Uterus (tissue), 2 donors: ENCODE measurements at regions not wholly inside any gene's neighbourhood (a gene's known extent, or its start where the extent isn't known, plus 50 kb on each side); places are given as distances from the start of the nearest gene placed in this dataset.
A peak's percentile ranks its signal among the peaks of the same experiment; 100 is the strongest.
"Not testable (repeated sequence)": the region's sequence is repeated elsewhere in the genome, so short reads cannot be mapped to it uniquely, and the experiment has no call there.

Source experiments
- CTCF ChIP-seq, 4 experiments: fragments of 200-600 bp in 2 of 4; fragments of 450-650 bp in 2 of 4; sonication (generic) in 2 of 4; IDR thresholded peaks; one replicate each; pipeline ENCODE4 v1.5.1; 2016 to 2019; ENCODE audit warnings: antibody characterized with exemption in 4 of 4, mild to moderate bottlenecking in 2 of 4, moderate library complexity in 1 of 4
- POLR2A ChIP-seq, 2 donors: fragments of 450-650 bp; IDR thresholded peaks; one replicate each; pipeline ENCODE4 v1.6.1; 2016; ENCODE audit warnings: antibody characterized with exemption in 2 of 2, mild to moderate bottlenecking in 1 of 2, moderate library complexity in 1 of 2

GRCh38 chr5:177891547-177892356, 104.3 kb downstream of the PROP1 start:
- peak in 1 of 4 experiments; percentile 33 for TF ChIP-seq CTCF (IDR thresholded peaks at IDR 0.05)
- not testable (repeated sequence) for TF ChIP-seq POLR2A (IDR thresholded peaks at IDR 0.05)
